HG03432 (cell line): ENCODE measurements at regions not wholly inside any gene's neighbourhood (a gene's known extent, or its start where the extent isn't known, plus 50 kb on each side); places are given as distances from the start of the nearest gene placed in this dataset.
"Not testable (repeated sequence)": the region's sequence is repeated elsewhere in the genome, so short reads cannot be mapped to it uniquely, and the experiment has no call there.

Source experiments
- ATAC-seq: cut with Tn5 transposase; IDR thresholded peaks from one replicate; pipeline ENCODE4 v1.9.1; 2021; ENCODE audit warnings: mild to moderate bottlenecking, moderate library complexity; ENCODE audit not compliant: unreplicated experiment

- not testable (repeated sequence) for ATAC-seq
Measured at GRCh38 chr17:20731131-20731530, 151.6 kb downstream of the CDRT15L2 start.

GRCh38 chr17:20733923-20734322 is 154.4 kb downstream of the CDRT15L2 start:
- ATAC-seq: no peak

- no peak for ATAC-seq
Measured at GRCh38 chr17:20735796-20736195, 156.3 kb downstream of the CDRT15L2 start.

GRCh38 chr17:20737636-20738035 is 158.1 kb downstream of the CDRT15L2 start:
- ATAC-seq: not testable (repeated sequence)

- no peak for ATAC-seq
Measured at GRCh38 chr17:20771104-20771503, 191.6 kb downstream of the CDRT15L2 start.

- ATAC-seq: no peak
Measured at GRCh38 chr17:20774472-20775135, 195.1 kb downstream of the CDRT15L2 start.

GRCh38 chr17:20775331-20775730 is 195.8 kb downstream of the CDRT15L2 start:
- ATAC-seq: no peak

GRCh38 chr17:20779521-20779920 is 200.0 kb downstream of the CDRT15L2 start:
- no peak for ATAC-seq

GRCh38 chr17:20781260-20781659 is 201.7 kb downstream of the CDRT15L2 start:
- no peak for ATAC-seq

GRCh38 chr17:20781869-20782268 is 202.3 kb downstream of the CDRT15L2 start:
- not testable (repeated sequence) for ATAC-seq

- no peak for ATAC-seq
Measured at GRCh38 chr17:20783091-20783490, 203.6 kb downstream of the CDRT15L2 start.

- ATAC-seq: no peak
Measured at GRCh38 chr17:20784100-20784665, 204.7 kb downstream of the CDRT15L2 start.

GRCh38 chr17:20787281-20787680 is 207.8 kb downstream of the CDRT15L2 start:
- no peak for ATAC-seq

GRCh38 chr17:20791626-20792025 is 212.1 kb downstream of the CDRT15L2 start:
- ATAC-seq: no peak

- not testable (repeated sequence) for ATAC-seq
Measured at GRCh38 chr17:20794532-20794931, 215.0 kb downstream of the CDRT15L2 start.

GRCh38 chr17:20797292-20797691 is 217.8 kb downstream of the CDRT15L2 start:
- ATAC-seq: no peak

GRCh38 chr17:20800146-20800545 is 220.6 kb downstream of the CDRT15L2 start:
- ATAC-seq: no peak

- ATAC-seq: no peak
Measured at GRCh38 chr17:20805751-20806150, 226.2 kb downstream of the CDRT15L2 start.

GRCh38 chr17:20807566-20807965 is 228.0 kb downstream of the CDRT15L2 start:
- ATAC-seq: not testable (repeated sequence)

GRCh38 chr17:20815410-20815809 is 227.4 kb downstream of the USP22 start:
- not testable (repeated sequence) for ATAC-seq

- no peak for ATAC-seq
Measured at GRCh38 chr17:20823905-20824304, 218.9 kb downstream of the USP22 start.

- no peak for ATAC-seq
Measured at GRCh38 chr17:20825539-20825938, 217.3 kb downstream of the USP22 start.

GRCh38 chr17:20840453-20840852 is 202.4 kb downstream of the USP22 start:
- not testable (repeated sequence) for ATAC-seq
